SJSA1 (cell line): ENCODE measurements at regions not wholly inside any gene's neighbourhood (a gene's known extent, or its start where the extent isn't known, plus 50 kb on each side); places are given as distances from the start of the nearest gene placed in this dataset.

Experiments used
- DNase-seq, 2 experiments: peaks; one replicate each; pipeline ENCODE4 v3.0.0-alpha.2; 2015 to 2020; ENCODE audit warnings: low spot score in 2 of 2, low read depth in 1 of 2
- H3K27ac ChIP-seq: fragments of 250-450 bp; sonication (Bioruptor Pico); 2 replicates; pipeline ENCODE4 v1.5.1; 2020; ENCODE audit warnings: mild to moderate bottlenecking, moderate library complexity
- H3K27me3 ChIP-seq: fragments of 250-450 bp; sonication (Bioruptor Pico); replicated peaks from 2 replicates; pipeline ENCODE4 v1.5.1; 2020; ENCODE audit warnings: mild to moderate bottlenecking, moderate library complexity
- H3K36me3 ChIP-seq: fragments of 250-450 bp; sonication (Bioruptor Pico); 2 replicates; pipeline ENCODE4 v1.5.1; 2020; ENCODE audit warnings: mild to moderate bottlenecking
- H3K4me1 ChIP-seq: fragments of 250-450 bp; sonication (Bioruptor Pico); replicated peaks from 2 replicates; pipeline ENCODE4 v1.6.1; 2021; ENCODE audit warnings: mild to moderate bottlenecking
- H3K4me3 ChIP-seq: fragments of 250-450 bp; sonication (Bioruptor Pico); 2 replicates; pipeline ENCODE4 v1.5.1; 2020; ENCODE audit warnings: mild to moderate bottlenecking
- H3K9me3 ChIP-seq: fragments of 250-450 bp; sonication (Bioruptor Pico); replicated peaks from 2 replicates; pipeline ENCODE4 v1.5.1; 2020; ENCODE audit warnings: mild to moderate bottlenecking

GRCh38 chr1:235021815-235022214, 106.8 kb downstream of the TOMM20 start:
- DNase-seq: no peak
- Histone ChIP-seq H3K27ac (no peak overlapping the region), H3K4me3 (no peak overlapping the region), H3K36me3 (no peaks in the 10 kb centered on the region), H3K27me3 (no peaks in the 10 kb centered on the region), H3K4me1 (peaks cover 27% of the 10 kb centered on the region), H3K9me3 (peaks cover 6% of the 10 kb centered on the region)

- H3K27me3 ChIP-seq: no peaks in the 10 kb centered on the region
- peaks cover 6% of the 10 kb centered on the region for H3K9me3 ChIP-seq
- no peak overlapping the region for H3K4me3 ChIP-seq
- H3K36me3 ChIP-seq: no peaks in the 10 kb centered on the region
- H3K4me1 ChIP-seq: peaks cover 22% of the 10 kb centered on the region
- no peak overlapping the region for H3K27ac ChIP-seq
- DNase-seq: no peak
These were observed 107.3 kb downstream of the TOMM20 start for GRCh38 chr1:235021321-235021720.

GRCh38 chr1:235019961-235020360, 108.7 kb downstream of the TOMM20 start:
- Histone ChIP-seq H3K27me3 (no peaks in the 10 kb centered on the region), H3K9me3 (peaks cover 6% of the 10 kb centered on the region), H3K27ac (no peak overlapping the region), H3K4me3 (no peak overlapping the region), H3K36me3 (no peaks in the 10 kb centered on the region), H3K4me1 (peaks cover 18% of the 10 kb centered on the region)
- no peak for DNase-seq

GRCh38 chr1:235019471-235019870, 109.2 kb downstream of the TOMM20 start:
- H3K27me3 ChIP-seq: no peaks in the 10 kb centered on the region
- H3K4me1 ChIP-seq: peaks cover 18% of the 10 kb centered on the region
- H3K9me3 ChIP-seq: peaks cover 6% of the 10 kb centered on the region
- H3K36me3 ChIP-seq: no peaks in the 10 kb centered on the region
- no peak overlapping the region for H3K27ac ChIP-seq
- no peak for DNase-seq
- H3K4me3 ChIP-seq: no peak overlapping the region

- H3K27ac ChIP-seq: peak overlapping the region; percentile 63
- peaks cover 18% of the 10 kb centered on the region for H3K4me1 ChIP-seq
- no peaks in the 10 kb centered on the region for H3K36me3 ChIP-seq
- H3K27me3 ChIP-seq: no peaks in the 10 kb centered on the region
- H3K9me3 ChIP-seq: peaks cover 6% of the 10 kb centered on the region
- no peak for DNase-seq
- H3K4me3 ChIP-seq: no peak overlapping the region
These were observed 109.8 kb downstream of the TOMM20 start for GRCh38 chr1:235018720-235019444.

GRCh38 chr1:235018161-235018560, 110.5 kb downstream of the TOMM20 start:
- Histone ChIP-seq H3K4me1 (peaks cover 16% of the 10 kb centered on the region), H3K27ac (peak overlapping the region; percentile 63), H3K9me3 (peaks cover 6% of the 10 kb centered on the region), H3K4me3 (no peak overlapping the region), H3K27me3 (no peaks in the 10 kb centered on the region), H3K36me3 (no peaks in the 10 kb centered on the region)
- DNase-seq: peak; percentile 67 to 91

- no peaks in the 10 kb centered on the region for H3K36me3 ChIP-seq
- H3K9me3 ChIP-seq: peaks cover 6% of the 10 kb centered on the region
- H3K4me3 ChIP-seq: no peak overlapping the region
- H3K27ac ChIP-seq: peak overlapping the region; percentile 63
- H3K27me3 ChIP-seq: no peaks in the 10 kb centered on the region
- no peak for DNase-seq
- peaks cover 17% of the 10 kb centered on the region for H3K4me1 ChIP-seq
These were observed 110.9 kb downstream of the TOMM20 start for GRCh38 chr1:235017719-235018118.

- H3K27ac ChIP-seq: no peak overlapping the region
- H3K9me3 ChIP-seq: peaks cover 6% of the 10 kb centered on the region
- H3K36me3 ChIP-seq: no peaks in the 10 kb centered on the region
- H3K4me1 ChIP-seq: peaks cover 23% of the 10 kb centered on the region
- no peak for DNase-seq
- H3K4me3 ChIP-seq: no peak overlapping the region
- H3K27me3 ChIP-seq: no peaks in the 10 kb centered on the region
These were observed 111.4 kb downstream of the TOMM20 start for GRCh38 chr1:235017191-235017590.

- no peak overlapping the region for H3K4me3 ChIP-seq
- DNase-seq: no peak
- H3K4me1 ChIP-seq: peaks cover 35% of the 10 kb centered on the region
- H3K27me3 ChIP-seq: no peaks in the 10 kb centered on the region
- no peaks in the 10 kb centered on the region for H3K36me3 ChIP-seq
- H3K27ac ChIP-seq: no peak overlapping the region
- H3K9me3 ChIP-seq: peaks cover 6% of the 10 kb centered on the region
These were observed 113.2 kb downstream of the TOMM20 start for GRCh38 chr1:235015291-235015985.

- no peak overlapping the region for H3K27ac ChIP-seq
- no peak overlapping the region for H3K4me3 ChIP-seq
- H3K9me3 ChIP-seq: peaks cover 6% of the 10 kb centered on the region
- no peaks in the 10 kb centered on the region for H3K36me3 ChIP-seq
- no peaks in the 10 kb centered on the region for H3K27me3 ChIP-seq
- DNase-seq: no peak
- H3K4me1 ChIP-seq: peaks cover 35% of the 10 kb centered on the region
These were observed 113.9 kb downstream of the TOMM20 start for GRCh38 chr1:235014756-235015155.

GRCh38 chr1:235013512-235013911, 115.1 kb downstream of the TOMM20 start:
- H3K4me1 ChIP-seq: peaks cover 36% of the 10 kb centered on the region
- no peak for DNase-seq
- H3K9me3 ChIP-seq: peaks cover 4% of the 10 kb centered on the region
- no peak overlapping the region for H3K4me3 ChIP-seq
- H3K27ac ChIP-seq: no peak overlapping the region
- H3K27me3 ChIP-seq: no peaks in the 10 kb centered on the region
- no peaks in the 10 kb centered on the region for H3K36me3 ChIP-seq

GRCh38 chr1:235012436-235013210, 116.0 kb downstream of the TOMM20 start:
- Histone ChIP-seq H3K36me3 (no peaks in the 10 kb centered on the region), H3K27ac (peak overlapping the region; percentile 70), H3K9me3 (no peaks in the 10 kb centered on the region), H3K4me3 (no peak overlapping the region), H3K4me1 (peaks cover 36% of the 10 kb centered on the region), H3K27me3 (no peaks in the 10 kb centered on the region)
- no peak for DNase-seq

- peak; percentile 97 to 99 for DNase-seq
- Histone ChIP-seq H3K36me3 (no peaks in the 10 kb centered on the region), H3K9me3 (no peaks in the 10 kb centered on the region), H3K4me3 (no peak overlapping the region), H3K4me1 (peaks cover 31% of the 10 kb centered on the region), H3K27ac (peak overlapping the region; percentile 70), H3K27me3 (no peaks in the 10 kb centered on the region)
These were observed 116.8 kb downstream of the TOMM20 start for GRCh38 chr1:235011599-235012435.
